WTC11 (cell line): ENCODE measurements at regions not wholly inside any gene's neighbourhood (a gene's known extent, or its start where the extent isn't known, plus 50 kb on each side); places are given as distances from the start of the nearest gene placed in this dataset.

Source experiments
- ATAC-seq: fragments of 200-7000 bp; cut with Tn5 transposase; 2 replicates; pipeline ENCODE4 v1.10.0; 2021; ENCODE audit warnings: mild to moderate bottlenecking, moderate library complexity
- CTCF ChIA-PET: fragments of 300-600 bp; sonication (Branson Sonifier 250); formaldehyde crosslinking; loops from one replicate; lab custom pipeline; 2021; ENCODE audit warnings: antibody characterized with exemption; lab: Charles Lee
- POLR2A ChIA-PET: fragments of 350-600 bp; sonication (Branson Sonifier 250); formaldehyde crosslinking; loops from one replicate; lab custom pipeline; 2021; ENCODE audit warnings: antibody characterized with exemption; lab: Charles Lee
- DNase-seq: peaks from one replicate; pipeline ENCODE4 v3.0.0; 2021; ENCODE audit warnings: low spot score
- H3K27ac Mint-ChIP-seq: 2 replicates; pipeline ENCODE4 v1.8.0; 2021; ENCODE audit warnings: mixed read lengths
- H3K27me3 Mint-ChIP-seq: 2 replicates; pipeline ENCODE4 v1.8.0; 2021; ENCODE audit warnings: low read depth, mild to moderate bottlenecking, moderate library complexity, mixed read lengths
- H3K36me3 Mint-ChIP-seq: 2 replicates; pipeline ENCODE4 v1.8.0; 2021; ENCODE audit warnings: mixed read lengths
- H3K4me1 Mint-ChIP-seq: 2 replicates; pipeline ENCODE4 v1.8.0; 2022; ENCODE audit warnings: mixed read lengths
- H3K4me3 Mint-ChIP-seq: 2 replicates; pipeline ENCODE4 v1.8.0; 2021; ENCODE audit warnings: mild to moderate bottlenecking, moderate library complexity, mixed read lengths
- H3K9me3 Mint-ChIP-seq: 2 replicates; pipeline ENCODE4 v1.8.0; 2021; ENCODE audit warnings: mixed read lengths
- ATF1 ChIP-seq: sonication (generic); formaldehyde crosslinking; IDR thresholded peaks from 2 replicates; pipeline ENCODE4 v1.8.1; 2023; ENCODE audit warnings: mild to moderate bottlenecking, moderate library complexity, missing genetic modification reagents
- ATF6 ChIP-seq: sonication (generic); formaldehyde crosslinking; IDR thresholded peaks from 2 replicates; pipeline ENCODE4 v1.8.1; 2023; ENCODE audit warnings: mild to moderate bottlenecking, missing genetic modification reagents
- CBFB ChIP-seq: sonication (generic); formaldehyde crosslinking; IDR thresholded peaks from 2 replicates; pipeline ENCODE4 v1.8.1; 2022; ENCODE audit warnings: mild to moderate bottlenecking, low read depth, missing genetic modification reagents
- ETV6 ChIP-seq: sonication (generic); formaldehyde crosslinking; IDR thresholded peaks from 2 replicates; pipeline ENCODE4 v1.8.1; 2022; ENCODE audit warnings: mild to moderate bottlenecking, missing genetic modification reagents
- FOXJ3 ChIP-seq: sonication (generic); formaldehyde crosslinking; IDR thresholded peaks from 2 replicates; pipeline ENCODE4 v1.9.0; 2021; ENCODE audit warnings: missing genetic modification reagents, mild to moderate bottlenecking, borderline replicate concordance
- FOXK1 ChIP-seq: sonication (generic); formaldehyde crosslinking; IDR thresholded peaks from 2 replicates; pipeline ENCODE4 v1.8.0; 2022; ENCODE audit warnings: mild to moderate bottlenecking, moderate library complexity, missing genetic modification reagents
- IRF1 ChIP-seq: sonication (generic); formaldehyde crosslinking; IDR thresholded peaks from 2 replicates; pipeline ENCODE4 v1.8.0; 2023; ENCODE audit warnings: missing genetic modification reagents
- MXD4 ChIP-seq: fragments of 250-450 bp; sonication (Bioruptor Pico); IDR thresholded peaks from 2 replicates; pipeline ENCODE4 v1.8.0; 2021; ENCODE audit warnings: mild to moderate bottlenecking, moderate library complexity, borderline replicate concordance
- MYBL2 ChIP-seq: sonication (generic); formaldehyde crosslinking; IDR thresholded peaks from 2 replicates; pipeline ENCODE4 v1.8.1; 2023; ENCODE audit warnings: mild to moderate bottlenecking, moderate library complexity, missing genetic modification reagents
- OVOL2 ChIP-seq: fragments of 250-450 bp; sonication (Bioruptor Pico); IDR thresholded peaks from 2 replicates; pipeline ENCODE4 v1.9.0; 2021; ENCODE audit warnings: mild to moderate bottlenecking, borderline replicate concordance
- PREB ChIP-seq: sonication (generic); formaldehyde crosslinking; IDR thresholded peaks from 2 replicates; pipeline ENCODE4 v1.8.1; 2022; ENCODE audit warnings: mild to moderate bottlenecking, missing genetic modification reagents, moderate library complexity, borderline replicate concordance
- TEAD1 ChIP-seq: sonication (generic); formaldehyde crosslinking; IDR thresholded peaks from 2 replicates; pipeline ENCODE4 v1.8.0; 2022; ENCODE audit warnings: mild to moderate bottlenecking, missing genetic modification reagents
- ZBTB21 ChIP-seq: sonication (generic); formaldehyde crosslinking; IDR thresholded peaks from 2 replicates; pipeline ENCODE4 v1.8.1; 2023; ENCODE audit warnings: mild to moderate bottlenecking, missing genetic modification reagents, borderline replicate concordance
- ZNF219 ChIP-seq: sonication (generic); formaldehyde crosslinking; IDR thresholded peaks from 2 replicates; pipeline ENCODE4 v1.8.0; 2023; ENCODE audit warnings: missing genetic modification reagents, mild to moderate bottlenecking, borderline replicate concordance
- TF ChIP-seq, protein P1 (sequence below): sonication (generic); formaldehyde crosslinking; IDR thresholded peaks from 2 replicates; pipeline ENCODE4 v1.8.1; 2022; ENCODE audit warnings: low read depth, mild to moderate bottlenecking, moderate library complexity, missing genetic modification reagents, borderline replicate concordance
- TF ChIP-seq, protein P2 (sequence below): fragments of 200-600 bp; IDR thresholded peaks from 2 replicates; pipeline ENCODE4 v1.8.0; 2022; ENCODE audit warnings: antibody characterized with exemption
- TF ChIP-seq, protein P3 (sequence below): sonication (generic); formaldehyde crosslinking; IDR thresholded peaks from 2 replicates; pipeline ENCODE4 v1.8.0; 2022; ENCODE audit warnings: mild to moderate bottlenecking, missing genetic modification reagents
- TF ChIP-seq, protein P4 (sequence below): fragments of 250-450 bp; sonication (Bioruptor Pico); IDR thresholded peaks from 2 replicates; pipeline ENCODE4 v1.9.0; 2021; ENCODE audit warnings: moderate library complexity, mild to moderate bottlenecking, inconsistent platforms, borderline replicate concordance
- TF ChIP-seq, protein P5 (sequence below): sonication (generic); formaldehyde crosslinking; IDR thresholded peaks from 2 replicates; pipeline ENCODE4 v1.8.1; 2022; ENCODE audit warnings: low read depth, missing genetic modification reagents, borderline replicate concordance

GRCh38 chr2:136665736-136666135 lies 99.6 kb upstream of the THSD7B start (continued):
- TF ChIP-seq, protein P1, sequence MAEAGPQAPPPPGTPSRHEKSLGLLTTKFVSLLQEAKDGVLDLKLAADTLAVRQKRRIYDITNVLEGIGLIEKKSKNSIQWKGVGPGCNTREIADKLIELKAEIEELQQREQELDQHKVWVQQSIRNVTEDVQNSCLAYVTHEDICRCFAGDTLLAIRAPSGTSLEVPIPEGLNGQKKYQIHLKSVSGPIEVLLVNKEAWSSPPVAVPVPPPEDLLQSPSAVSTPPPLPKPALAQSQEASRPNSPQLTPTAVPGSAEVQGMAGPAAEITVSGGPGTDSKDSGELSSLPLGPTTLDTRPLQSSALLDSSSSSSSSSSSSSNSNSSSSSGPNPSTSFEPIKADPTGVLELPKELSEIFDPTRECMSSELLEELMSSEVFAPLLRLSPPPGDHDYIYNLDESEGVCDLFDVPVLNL = no peak
- TF ChIP-seq, protein P2, sequence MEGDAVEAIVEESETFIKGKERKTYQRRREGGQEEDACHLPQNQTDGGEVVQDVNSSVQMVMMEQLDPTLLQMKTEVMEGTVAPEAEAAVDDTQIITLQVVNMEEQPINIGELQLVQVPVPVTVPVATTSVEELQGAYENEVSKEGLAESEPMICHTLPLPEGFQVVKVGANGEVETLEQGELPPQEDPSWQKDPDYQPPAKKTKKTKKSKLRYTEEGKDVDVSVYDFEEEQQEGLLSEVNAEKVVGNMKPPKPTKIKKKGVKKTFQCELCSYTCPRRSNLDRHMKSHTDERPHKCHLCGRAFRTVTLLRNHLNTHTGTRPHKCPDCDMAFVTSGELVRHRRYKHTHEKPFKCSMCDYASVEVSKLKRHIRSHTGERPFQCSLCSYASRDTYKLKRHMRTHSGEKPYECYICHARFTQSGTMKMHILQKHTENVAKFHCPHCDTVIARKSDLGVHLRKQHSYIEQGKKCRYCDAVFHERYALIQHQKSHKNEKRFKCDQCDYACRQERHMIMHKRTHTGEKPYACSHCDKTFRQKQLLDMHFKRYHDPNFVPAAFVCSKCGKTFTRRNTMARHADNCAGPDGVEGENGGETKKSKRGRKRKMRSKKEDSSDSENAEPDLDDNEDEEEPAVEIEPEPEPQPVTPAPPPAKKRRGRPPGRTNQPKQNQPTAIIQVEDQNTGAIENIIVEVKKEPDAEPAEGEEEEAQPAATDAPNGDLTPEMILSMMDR = no peak
- TF ChIP-seq MXD4 (CRISPR knock-in tag) = no peak

GRCh38 chr2:136664713-136665405 lies 100.5 kb upstream of the THSD7B start:
- ChIA-PET POLR2A (no interaction called here), CTCF (interaction anchor here (0.7 kb wide), 1 partner anchor 225 kb away, joined by 3 read pairs; no protein-coding TSS in a partner anchor)
- ATAC-seq (no peak), DNase-seq (no peak)
- H3K4me1 Mint-ChIP-seq = peaks cover 3% of the 10 kb centered on the region
- no peak overlapping the region for H3K27ac Mint-ChIP-seq
- no peaks in the 10 kb centered on the region for H3K36me3 Mint-ChIP-seq
- H3K27me3 Mint-ChIP-seq = no peaks in the 10 kb centered on the region
- H3K4me3 Mint-ChIP-seq = no peak overlapping the region
- TF ChIP-seq ATF1 (CRISPR knock-in tag) = no peak
- TF ChIP-seq, protein P3, sequence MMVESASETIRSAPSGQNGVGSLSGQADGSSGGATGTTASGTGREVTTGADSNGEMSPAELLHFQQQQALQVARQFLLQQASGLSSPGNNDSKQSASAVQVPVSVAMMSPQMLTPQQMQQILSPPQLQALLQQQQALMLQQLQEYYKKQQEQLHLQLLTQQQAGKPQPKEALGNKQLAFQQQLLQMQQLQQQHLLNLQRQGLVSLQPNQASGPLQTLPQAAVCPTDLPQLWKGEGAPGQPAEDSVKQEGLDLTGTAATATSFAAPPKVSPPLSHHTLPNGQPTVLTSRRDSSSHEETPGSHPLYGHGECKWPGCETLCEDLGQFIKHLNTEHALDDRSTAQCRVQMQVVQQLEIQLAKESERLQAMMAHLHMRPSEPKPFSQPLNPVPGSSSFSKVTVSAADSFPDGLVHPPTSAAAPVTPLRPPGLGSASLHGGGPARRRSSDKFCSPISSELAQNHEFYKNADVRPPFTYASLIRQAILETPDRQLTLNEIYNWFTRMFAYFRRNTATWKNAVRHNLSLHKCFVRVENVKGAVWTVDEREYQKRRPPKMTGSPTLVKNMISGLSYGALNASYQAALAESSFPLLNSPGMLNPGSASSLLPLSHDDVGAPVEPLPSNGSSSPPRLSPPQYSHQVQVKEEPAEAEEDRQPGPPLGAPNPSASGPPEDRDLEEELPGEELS (CRISPR knock-in tag) = no peak
- TF ChIP-seq ZBTB21 (CRISPR knock-in tag) = no peak
- no peak for TF ChIP-seq IRF1 (CRISPR knock-in tag)
- peaks cover 4% of the 10 kb centered on the region; the same call in 1 of the 2 replicates for H3K9me3 Mint-ChIP-seq

- peaks cover 6% of the 10 kb centered on the region; the same call in 1 of the 2 replicates for H3K9me3 Mint-ChIP-seq
- no peaks in the 10 kb centered on the region; the same call in 1 of the 2 replicates for H3K27me3 Mint-ChIP-seq
- peaks cover 15% of the 10 kb centered on the region for H3K4me1 Mint-ChIP-seq
- ChIA-PET CTCF (no interaction called here), POLR2A (no interaction called here)
- DNase-seq (no peak), ATAC-seq (no peak)
- H3K27ac Mint-ChIP-seq = no peak overlapping the region
- no peaks in the 10 kb centered on the region for H3K36me3 Mint-ChIP-seq
- H3K4me3 Mint-ChIP-seq = no peak overlapping the region
- TF ChIP-seq OVOL2 (CRISPR knock-in tag) (no peak), ZBTB21 (CRISPR knock-in tag) (no peak), PREB (CRISPR knock-in tag) (no peak), ZNF219 (no peak), ETV6 (no peak), IRF1 (CRISPR knock-in tag) (no peak), FOXJ3 (no peak), TEAD1 (CRISPR knock-in tag) (no peak), ATF6 (CRISPR knock-in tag) (no peak), FOXK1 (CRISPR knock-in tag) (no peak), MYBL2 (CRISPR knock-in tag) (no peak), CBFB (CRISPR knock-in tag) (no peak)
- TF ChIP-seq, protein P4, sequence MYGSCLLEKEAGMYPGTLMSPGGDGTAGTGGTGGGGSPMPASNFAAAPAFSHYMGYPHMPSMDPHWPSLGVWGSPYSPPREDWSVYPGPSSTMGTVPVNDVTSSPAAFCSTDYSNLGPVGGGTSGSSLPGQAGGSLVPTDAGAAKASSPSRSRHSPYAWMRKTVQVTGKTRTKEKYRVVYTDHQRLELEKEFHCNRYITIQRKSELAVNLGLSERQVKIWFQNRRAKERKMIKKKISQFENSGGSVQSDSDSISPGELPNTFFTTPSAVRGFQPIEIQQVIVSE (CRISPR knock-in tag) = no peak
- TF ChIP-seq, protein P5, sequence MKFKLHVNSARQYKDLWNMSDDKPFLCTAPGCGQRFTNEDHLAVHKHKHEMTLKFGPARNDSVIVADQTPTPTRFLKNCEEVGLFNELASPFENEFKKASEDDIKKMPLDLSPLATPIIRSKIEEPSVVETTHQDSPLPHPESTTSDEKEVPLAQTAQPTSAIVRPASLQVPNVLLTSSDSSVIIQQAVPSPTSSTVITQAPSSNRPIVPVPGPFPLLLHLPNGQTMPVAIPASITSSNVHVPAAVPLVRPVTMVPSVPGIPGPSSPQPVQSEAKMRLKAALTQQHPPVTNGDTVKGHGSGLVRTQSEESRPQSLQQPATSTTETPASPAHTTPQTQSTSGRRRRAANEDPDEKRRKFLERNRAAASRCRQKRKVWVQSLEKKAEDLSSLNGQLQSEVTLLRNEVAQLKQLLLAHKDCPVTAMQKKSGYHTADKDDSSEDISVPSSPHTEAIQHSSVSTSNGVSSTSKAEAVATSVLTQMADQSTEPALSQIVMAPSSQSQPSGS = no peak
Observed at GRCh38 chr2:136658201-136658600, 107.1 kb upstream of the THSD7B start.
